Naive thymus-derived CD4-positive, alpha-beta T cell (primary cell): ENCODE measurements at regions not wholly inside any gene's neighbourhood (a gene's known extent, or its start where the extent isn't known, plus 50 kb on each side); places are given as distances from the start of the nearest gene placed in this dataset.

Source experiments
- ATAC-seq: fragments of 150-1000 bp; cut with Tn5 transposase; 2 replicates; pipeline ENCODE4 v1.10.0; 2021; ENCODE audit warnings: mild to moderate bottlenecking, moderate library complexity
- CTCF ChIA-PET: fragments of 350-600 bp; sonication (Branson Sonifier 250); formaldehyde crosslinking; loops from one replicate; lab custom pipeline; 2021; ENCODE audit warnings: antibody characterized with exemption; lab: Charles Lee
- POLR2A ChIA-PET: fragments of 350-600 bp; sonication (Branson Sonifier 250); formaldehyde crosslinking; loops from one replicate; lab custom pipeline; 2021; ENCODE audit warnings: antibody characterized with exemption, inconsistent platforms; lab: Charles Lee
- DNase-seq, 9 donors: peaks; one replicate each; pipeline versions ENCODE4 v3.0.0 to v3.0.0-alpha.2; 2020 to 2022; ENCODE audit warnings: mixed read lengths in 1 of 9
- H3K27ac ChIP-seq: one replicate; pipeline ENCODE4 v1.7.0; 2013; ENCODE audit warnings: mild to moderate bottlenecking, low read depth, low read length, moderate library complexity
- H3K27me3 ChIP-seq, 2 donors: one replicate each; pipeline ENCODE4 v1.7.0; 2013; ENCODE audit warnings: low read length in 2 of 2, mild to moderate bottlenecking in 2 of 2, moderate library complexity in 2 of 2; ENCODE audit not compliant: control insufficient read depth in 2 of 2, insufficient read depth in 2 of 2
- H3K36me3 ChIP-seq, 3 experiments: 1 replicate in 2 of 3; 2 replicates in 1 of 3; pipeline ENCODE4 v1.7.0; 2013; ENCODE audit warnings: low read length in 3 of 3, mild to moderate bottlenecking in 3 of 3, moderate library complexity in 1 of 3; ENCODE audit not compliant: insufficient read depth in 3 of 3, control insufficient read depth in 2 of 3
- H3K4me1 ChIP-seq, 2 donors: one replicate each; pipeline ENCODE4 v1.7.0; 2013; ENCODE audit warnings: low read length in 2 of 2, mild to moderate bottlenecking in 2 of 2, moderate library complexity in 1 of 2; ENCODE audit not compliant: control insufficient read depth in 2 of 2, insufficient read depth in 2 of 2
- H3K4me3 ChIP-seq: 2 replicates; pipeline ENCODE4 v1.7.0; 2013; ENCODE audit warnings: mild to moderate bottlenecking, low read length
- H3K9me3 ChIP-seq, 3 experiments: 1 replicate in 2 of 3; 2 replicates in 1 of 3; pipeline ENCODE4 v1.7.0; 2013; ENCODE audit warnings: low read length in 3 of 3; ENCODE audit not compliant: control insufficient read depth in 2 of 3
- H3K27ac Mint-ChIP-seq, 9 donors: one replicate each; pipeline ENCODE4 v1.8.0; 2020 to 2022; ENCODE audit warnings: mixed read lengths in 9 of 9, mild to moderate bottlenecking in 8 of 9, moderate library complexity in 5 of 9, inconsistent platforms in 2 of 9
- H3K27me3 Mint-ChIP-seq, 5 donors: one replicate each; pipeline ENCODE4 v1.8.0; 2021 to 2022; ENCODE audit warnings: mixed read lengths in 5 of 5, mild to moderate bottlenecking in 1 of 5
- H3K36me3 Mint-ChIP-seq, 5 donors: one replicate each; pipeline ENCODE4 v1.8.0; 2020 to 2022; ENCODE audit warnings: mixed read lengths in 5 of 5, mild to moderate bottlenecking in 3 of 5, inconsistent platforms in 1 of 5
- H3K4me1 Mint-ChIP-seq, 7 donors: one replicate each; pipeline ENCODE4 v1.8.0; 2020 to 2022; ENCODE audit warnings: mixed read lengths in 7 of 7, mild to moderate bottlenecking in 3 of 7, inconsistent platforms in 1 of 7
- H3K4me3 Mint-ChIP-seq, 10 donors: one replicate each; pipeline ENCODE4 v1.8.0; 2020 to 2022; ENCODE audit warnings: mild to moderate bottlenecking in 10 of 10, mixed read lengths in 10 of 10, moderate library complexity in 6 of 10, inconsistent platforms in 2 of 10
- H3K9me3 Mint-ChIP-seq, 11 donors: one replicate each; pipeline ENCODE4 v1.8.0; 2020 to 2022; ENCODE audit warnings: mixed read lengths in 11 of 11, mild to moderate bottlenecking in 4 of 11, inconsistent platforms in 1 of 11, moderate library complexity in 1 of 11
- intact Hi-C, 2 donors: fragments of 100-400 bp; cut with micrococcal nuclease; formaldehyde crosslinking; loops; one replicate each; pipeline ENCODE4 v1.15.1; 2023

- Histone ChIP-seq H3K9me3 (no peaks in the 10 kb centered on the region), H3K27ac (no peak overlapping the region), H3K4me1 (no peaks in the 10 kb centered on the region), H3K4me3 (no peak overlapping the region), H3K36me3 (no peaks in the 10 kb centered on the region), H3K27me3 (no peaks in the 10 kb centered on the region)
- CTCF ChIA-PET = no interaction called here
- peaks cover 0 to 5% (median 3%) of the 10 kb centered on the region in 5 donors for H3K27me3 Mint-ChIP-seq
- intact Hi-C loops = no loop called here
- no peak overlapping the region for H3K27ac Mint-ChIP-seq
- no peaks in the 10 kb centered on the region for H3K36me3 Mint-ChIP-seq
- no peak for DNase-seq
- H3K4me1 Mint-ChIP-seq = no peaks in the 10 kb centered on the region
- POLR2A ChIA-PET = no interaction called here
- peaks cover 0 to 4% (median 0%) of the 10 kb centered on the region in 11 donors for H3K9me3 Mint-ChIP-seq
- ATAC-seq = no peak
- no peak overlapping the region for H3K4me3 Mint-ChIP-seq
Observed at GRCh38 chr5:116935561-116936162, 361.0 kb upstream of the SEMA6A start.

- Histone ChIP-seq H3K27ac (no peak overlapping the region), H3K4me3 (no peak overlapping the region), H3K36me3 (no peaks in the 10 kb centered on the region), H3K27me3 (no peaks in the 10 kb centered on the region), H3K9me3 (no peaks in the 10 kb centered on the region), H3K4me1 (no peaks in the 10 kb centered on the region)
- POLR2A ChIA-PET = no interaction called here
- peaks cover 0 to 5% (median 2%) of the 10 kb centered on the region in 5 donors for H3K27me3 Mint-ChIP-seq
- DNase-seq (no peak), ATAC-seq (no peak)
- H3K27ac Mint-ChIP-seq = no peak overlapping the region
- H3K4me1 Mint-ChIP-seq = no peaks in the 10 kb centered on the region
- CTCF ChIA-PET = no interaction called here
- peaks cover 0 to 4% (median 0%) of the 10 kb centered on the region in 11 donors for H3K9me3 Mint-ChIP-seq
- intact Hi-C loops = no loop called here
- H3K36me3 Mint-ChIP-seq = no peaks in the 10 kb centered on the region
- no peak overlapping the region for H3K4me3 Mint-ChIP-seq
Observed at GRCh38 chr5:116930616-116931015, 356.0 kb upstream of the SEMA6A start.

GRCh38 chr5:116923344-116923743 is 348.7 kb upstream of the SEMA6A start:
- Histone ChIP-seq H3K9me3 (no peaks in the 10 kb centered on the region), H3K36me3 (no peaks in the 10 kb centered on the region), H3K4me1 (no peaks in the 10 kb centered on the region), H3K4me3 (no peak overlapping the region), H3K27ac (no peak overlapping the region), H3K27me3 (no peaks in the 10 kb centered on the region)
- Mint-ChIP-seq H3K4me1 (no peaks in the 10 kb centered on the region), H3K9me3 (peaks cover 0 to 3% (median 0%) of the 10 kb centered on the region in 11 donors), H3K4me3 (no peak overlapping the region), H3K27ac (no peak overlapping the region), H3K36me3 (no peaks in the 10 kb centered on the region), H3K27me3 (peaks cover 0 to 4% (median 0%) of the 10 kb centered on the region in 5 donors)
- POLR2A ChIA-PET = no interaction called here
- CTCF ChIA-PET = no interaction called here
- intact Hi-C loops = no loop called here
- DNase-seq (no peak), ATAC-seq (no peak)

- no peak for ATAC-seq
- ChIA-PET CTCF (no interaction called here), POLR2A (no interaction called here)
- no peaks in the 10 kb centered on the region for H3K36me3 Mint-ChIP-seq
- H3K27me3 ChIP-seq = no peaks in the 10 kb centered on the region
- H3K4me1 Mint-ChIP-seq = no peaks in the 10 kb centered on the region
- no peaks in the 10 kb centered on the region for H3K36me3 ChIP-seq
- H3K4me3 Mint-ChIP-seq = no peak overlapping the region
- no peak overlapping the region for H3K27ac ChIP-seq
- no peak overlapping the region for H3K4me3 ChIP-seq
- H3K27me3 Mint-ChIP-seq = peaks cover 0 to 4% (median 0%) of the 10 kb centered on the region in 5 donors
- peaks cover 0 to 3% (median 0%) of the 10 kb centered on the region in 11 donors for H3K9me3 Mint-ChIP-seq
- no peaks in the 10 kb centered on the region for H3K9me3 ChIP-seq
- no peak overlapping the region for H3K27ac Mint-ChIP-seq
- DNase-seq = no peak
- no peaks in the 10 kb centered on the region for H3K4me1 ChIP-seq
- intact Hi-C loops = no loop called here
Observed at GRCh38 chr5:116922532-116922931, 347.9 kb upstream of the SEMA6A start.

GRCh38 chr5:116914869-116915504 is 340.4 kb upstream of the SEMA6A start:
- Mint-ChIP-seq H3K4me1 (peaks cover 0 to 2% (median 0%) of the 10 kb centered on the region in 7 donors), H3K4me3 (no peak overlapping the region), H3K9me3 (peaks cover 0 to 8% (median 0%) of the 10 kb centered on the region in 11 donors), H3K27ac (no peak overlapping the region), H3K36me3 (no peaks in the 10 kb centered on the region), H3K27me3 (no peaks in the 10 kb centered on the region)
- POLR2A ChIA-PET = no interaction called here
- no peaks in the 10 kb centered on the region for H3K4me1 ChIP-seq
- DNase-seq (no peak), ATAC-seq (no peak)
- H3K27me3 ChIP-seq = no peaks in the 10 kb centered on the region
- no peaks in the 10 kb centered on the region for H3K9me3 ChIP-seq
- no peak overlapping the region for H3K4me3 ChIP-seq
- no peak overlapping the region for H3K27ac ChIP-seq
- no peaks in the 10 kb centered on the region for H3K36me3 ChIP-seq
- intact Hi-C loops = no loop called here
- CTCF ChIA-PET = no interaction called here

GRCh38 chr5:116912221-116912620 is 337.6 kb upstream of the SEMA6A start:
- H3K27me3 Mint-ChIP-seq = peaks cover 0 to 5% (median 0%) of the 10 kb centered on the region in 5 donors
- Histone ChIP-seq H3K4me3 (no peak overlapping the region), H3K9me3 (no peaks in the 10 kb centered on the region), H3K27me3 (no peaks in the 10 kb centered on the region), H3K36me3 (no peaks in the 10 kb centered on the region), H3K4me1 (no peaks in the 10 kb centered on the region), H3K27ac (no peak overlapping the region)
- H3K9me3 Mint-ChIP-seq = peaks cover 0 to 8% (median 0%) of the 10 kb centered on the region in 11 donors
- POLR2A ChIA-PET = no interaction called here
- no peaks in the 10 kb centered on the region for H3K36me3 Mint-ChIP-seq
- peaks cover 0 to 2% (median 0%) of the 10 kb centered on the region in 7 donors for H3K4me1 Mint-ChIP-seq
- H3K4me3 Mint-ChIP-seq = no peak overlapping the region
- no peak overlapping the region for H3K27ac Mint-ChIP-seq
- CTCF ChIA-PET = no interaction called here
- ATAC-seq (no peak), DNase-seq (no peak)
- intact Hi-C loops = no loop called here

GRCh38 chr5:116911074-116911473 is 336.5 kb upstream of the SEMA6A start:
- POLR2A ChIA-PET = no interaction called here
- no peaks in the 10 kb centered on the region for H3K9me3 ChIP-seq
- intact Hi-C loops = no loop called here
- ATAC-seq (no peak), DNase-seq (no peak)
- Mint-ChIP-seq H3K27ac (no peak overlapping the region), H3K9me3 (peaks cover 0 to 8% (median 0%) of the 10 kb centered on the region in 11 donors), H3K27me3 (peaks cover 0 to 5% (median 0%) of the 10 kb centered on the region in 5 donors), H3K36me3 (no peaks in the 10 kb centered on the region), H3K4me3 (no peak overlapping the region), H3K4me1 (peaks cover 0 to 2% (median 0%) of the 10 kb centered on the region in 7 donors)
- H3K4me1 ChIP-seq = no peaks in the 10 kb centered on the region
- no peaks in the 10 kb centered on the region for H3K36me3 ChIP-seq
- no peak overlapping the region for H3K27ac ChIP-seq
- CTCF ChIA-PET = interaction anchor here (0.7 kb wide), 1 partner anchor 22 kb away, joined by 3 read pairs; no protein-coding TSS in a partner anchor
- H3K27me3 ChIP-seq = no peaks in the 10 kb centered on the region
- no peak overlapping the region for H3K4me3 ChIP-seq
